Choroid plexus epithelial cell (primary cell): ENCODE measurements at regions not wholly inside any gene's neighbourhood (a gene's known extent, or its start where the extent isn't known, plus 50 kb on each side); places are given as distances from the start of the nearest gene placed in this dataset.

ENCODE experiments used
- DNase-seq: peaks from one replicate; pipeline ENCODE4 v3.0.0-alpha.2; 2010; ENCODE audit warnings: low read depth
- H3K4me3 ChIP-seq: 2 replicates; pipeline ENCODE4 v1.5.1; 2011; ENCODE audit warnings: low read depth, mild to moderate bottlenecking, control low read depth, low read length, moderate library complexity
- TF ChIP-seq, protein P1 (sequence below): conservative IDR thresholded peaks from 2 replicates; pipeline ENCODE4 v1.5.1; 2011; ENCODE audit warnings: low read depth, mild to moderate bottlenecking, control low read depth, inconsistent platforms, low read length, moderate library complexity

- TF ChIP-seq, protein P1, sequence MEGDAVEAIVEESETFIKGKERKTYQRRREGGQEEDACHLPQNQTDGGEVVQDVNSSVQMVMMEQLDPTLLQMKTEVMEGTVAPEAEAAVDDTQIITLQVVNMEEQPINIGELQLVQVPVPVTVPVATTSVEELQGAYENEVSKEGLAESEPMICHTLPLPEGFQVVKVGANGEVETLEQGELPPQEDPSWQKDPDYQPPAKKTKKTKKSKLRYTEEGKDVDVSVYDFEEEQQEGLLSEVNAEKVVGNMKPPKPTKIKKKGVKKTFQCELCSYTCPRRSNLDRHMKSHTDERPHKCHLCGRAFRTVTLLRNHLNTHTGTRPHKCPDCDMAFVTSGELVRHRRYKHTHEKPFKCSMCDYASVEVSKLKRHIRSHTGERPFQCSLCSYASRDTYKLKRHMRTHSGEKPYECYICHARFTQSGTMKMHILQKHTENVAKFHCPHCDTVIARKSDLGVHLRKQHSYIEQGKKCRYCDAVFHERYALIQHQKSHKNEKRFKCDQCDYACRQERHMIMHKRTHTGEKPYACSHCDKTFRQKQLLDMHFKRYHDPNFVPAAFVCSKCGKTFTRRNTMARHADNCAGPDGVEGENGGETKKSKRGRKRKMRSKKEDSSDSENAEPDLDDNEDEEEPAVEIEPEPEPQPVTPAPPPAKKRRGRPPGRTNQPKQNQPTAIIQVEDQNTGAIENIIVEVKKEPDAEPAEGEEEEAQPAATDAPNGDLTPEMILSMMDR = no peak
- DNase-seq = no peak
- no peak overlapping the region for H3K4me3 ChIP-seq
These were observed 56.1 kb upstream of the ID3 start for GRCh38 chr1:23615423-23615822.

DNA sequence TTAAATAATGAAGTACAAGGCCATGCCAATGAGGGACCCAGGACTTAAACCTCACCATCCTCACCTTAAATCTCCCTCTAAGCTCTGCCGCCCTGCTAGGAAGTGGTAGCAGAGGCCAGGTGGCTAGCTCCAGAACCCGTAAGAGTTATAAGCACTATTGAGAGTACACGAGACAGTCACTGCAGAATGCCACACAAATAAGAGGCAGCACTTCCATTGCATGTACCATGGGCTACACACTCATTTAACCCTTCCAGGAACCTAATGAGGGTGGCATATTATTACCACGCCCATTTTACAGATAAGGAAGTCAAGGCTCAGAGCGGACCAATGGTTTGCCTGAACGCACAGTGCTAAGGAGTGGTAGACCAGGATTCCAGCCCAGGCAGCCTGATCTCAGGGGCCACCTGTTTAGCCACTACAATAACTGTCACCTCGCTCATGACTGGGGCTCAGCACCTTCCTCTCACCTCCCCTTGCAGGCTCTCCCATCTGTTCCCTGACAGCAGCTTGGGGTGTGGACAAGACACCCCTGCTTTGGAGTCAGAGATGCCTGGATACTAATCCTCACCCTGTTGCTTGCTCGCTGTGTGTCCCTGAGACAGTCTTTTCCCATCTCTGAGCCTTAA lies 54.8 kb upstream of the ID3 start:
- TF ChIP-seq, protein P1 = no peak
- no peak overlapping the region for H3K4me3 ChIP-seq
- DNase-seq = no peak

DNA sequence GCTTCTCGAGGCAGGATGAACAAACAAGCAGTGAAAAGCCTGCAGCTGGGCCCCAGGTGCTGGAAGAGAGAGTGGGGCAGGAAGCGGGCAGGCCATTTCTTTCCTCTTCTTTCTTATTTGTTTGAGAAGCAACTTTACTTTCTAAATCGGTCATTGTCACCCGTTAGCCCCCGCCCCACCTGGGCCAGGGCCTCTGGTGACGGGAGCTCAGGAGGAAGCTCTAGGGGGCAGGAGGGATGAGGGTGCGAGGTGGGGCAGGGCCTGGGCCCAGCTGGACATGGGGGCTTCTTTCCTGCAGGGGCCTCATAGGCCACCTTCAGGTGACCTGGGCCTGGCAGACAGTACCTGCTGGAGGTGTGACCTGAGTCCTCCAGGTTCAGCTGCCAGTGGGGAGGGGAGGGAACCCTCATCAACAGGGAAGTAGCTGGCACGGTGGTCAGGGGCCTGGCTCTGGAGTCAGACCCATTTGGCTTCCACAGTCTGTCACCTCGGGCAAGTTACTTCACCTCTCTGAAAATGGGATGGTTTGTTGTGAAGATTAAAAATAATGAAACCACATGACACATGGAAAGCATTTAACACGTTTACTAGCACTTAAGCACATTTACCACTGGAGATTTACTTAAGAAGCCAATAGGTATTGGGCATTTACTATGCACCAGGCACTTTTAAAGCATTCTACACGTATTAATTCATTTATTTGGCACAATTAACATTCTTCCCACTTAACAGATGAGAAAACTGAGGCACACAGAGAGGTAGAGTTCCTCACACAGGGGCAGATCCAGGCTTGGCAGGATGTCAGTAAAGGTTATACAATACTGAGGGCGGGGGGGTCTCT lies 54.1 kb upstream of the ID3 start:
- no peak overlapping the region for H3K4me3 ChIP-seq
- no peak for DNase-seq
- TF ChIP-seq, protein P1 = no peak

DNA sequence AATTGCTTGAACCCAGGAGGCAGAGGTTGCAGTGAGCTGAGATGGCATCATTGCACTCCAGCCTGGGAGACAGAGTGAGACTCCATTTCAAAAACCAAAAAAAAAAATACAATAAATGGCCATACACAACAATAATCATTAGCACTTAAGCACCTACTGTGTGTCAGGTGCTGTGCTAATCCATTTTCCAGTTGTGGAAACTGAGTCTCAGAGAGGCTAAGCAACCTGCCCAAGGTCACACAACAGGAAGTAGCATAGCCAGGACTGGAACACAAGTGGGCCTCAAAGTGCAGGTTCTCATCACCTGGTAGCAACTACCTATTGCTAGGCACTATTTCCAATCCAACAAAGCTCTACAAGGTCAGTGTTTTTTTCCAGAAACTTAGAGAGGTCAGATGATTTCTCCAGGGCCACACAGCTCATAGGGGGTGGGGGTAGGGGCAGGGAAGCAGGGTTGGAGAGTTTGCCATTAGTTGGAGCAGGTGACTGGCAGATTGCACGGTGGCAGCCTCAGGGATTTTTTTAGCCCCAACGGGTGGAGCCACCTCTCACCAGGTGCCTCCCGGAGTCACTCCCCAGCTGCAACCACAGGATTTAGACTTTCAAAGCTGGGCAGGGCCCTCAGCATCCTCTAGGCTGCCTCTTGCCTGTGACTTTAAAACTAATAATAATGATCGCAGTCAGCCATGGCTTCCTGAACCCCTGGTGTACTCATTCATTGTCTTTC lies 52.5 kb upstream of the ID3 start:
- DNase-seq = no peak
- TF ChIP-seq, protein P1 = no peak
- no peak overlapping the region for H3K4me3 ChIP-seq

GRCh38 chr1:23610677-23611076 lies 51.4 kb upstream of the ID3 start:
- TF ChIP-seq, protein P1 = no peak
- no peak overlapping the region for H3K4me3 ChIP-seq
- no peak for DNase-seq

DNA sequence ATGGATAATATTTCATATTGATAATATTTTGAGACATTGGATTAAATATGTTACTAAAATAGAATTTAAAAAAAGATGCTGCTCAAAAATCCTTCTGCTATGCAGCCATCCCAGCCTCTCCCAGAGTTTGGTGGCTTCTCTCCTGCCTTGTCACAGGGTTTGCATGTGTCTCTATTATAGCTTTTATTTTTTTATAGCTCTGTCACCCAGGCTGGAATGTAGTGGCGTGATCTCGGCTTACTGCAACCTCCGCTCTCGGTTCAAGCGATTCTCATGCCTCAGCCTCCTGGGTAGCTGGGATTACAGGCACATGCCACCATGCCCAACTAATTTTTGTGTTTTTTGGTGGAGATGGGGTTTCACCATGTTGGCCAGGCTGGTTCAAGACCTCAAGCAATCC lies 50.7 kb upstream of the ID3 start:
- TF ChIP-seq, protein P1 = no peak
- H3K4me3 ChIP-seq = no peak overlapping the region
- no peak for DNase-seq
